Superior temporal gyrus (tissue), 1 donor: ENCODE measurements at regions not wholly inside any gene's neighbourhood (a gene's known extent, or its start where the extent isn't known, plus 50 kb on each side); places are given as distances from the start of the nearest gene placed in this dataset.

Experiments
- DNase-seq: peaks from one replicate; pipeline ENCODE4 v3.0.0-alpha.2; 2016; ENCODE audit errors: extremely low spot score

- DNase-seq: no peak
These were observed 66.0 kb upstream of the HAAO start for GRCh38 chr2:42858140-42859005.

DNA sequence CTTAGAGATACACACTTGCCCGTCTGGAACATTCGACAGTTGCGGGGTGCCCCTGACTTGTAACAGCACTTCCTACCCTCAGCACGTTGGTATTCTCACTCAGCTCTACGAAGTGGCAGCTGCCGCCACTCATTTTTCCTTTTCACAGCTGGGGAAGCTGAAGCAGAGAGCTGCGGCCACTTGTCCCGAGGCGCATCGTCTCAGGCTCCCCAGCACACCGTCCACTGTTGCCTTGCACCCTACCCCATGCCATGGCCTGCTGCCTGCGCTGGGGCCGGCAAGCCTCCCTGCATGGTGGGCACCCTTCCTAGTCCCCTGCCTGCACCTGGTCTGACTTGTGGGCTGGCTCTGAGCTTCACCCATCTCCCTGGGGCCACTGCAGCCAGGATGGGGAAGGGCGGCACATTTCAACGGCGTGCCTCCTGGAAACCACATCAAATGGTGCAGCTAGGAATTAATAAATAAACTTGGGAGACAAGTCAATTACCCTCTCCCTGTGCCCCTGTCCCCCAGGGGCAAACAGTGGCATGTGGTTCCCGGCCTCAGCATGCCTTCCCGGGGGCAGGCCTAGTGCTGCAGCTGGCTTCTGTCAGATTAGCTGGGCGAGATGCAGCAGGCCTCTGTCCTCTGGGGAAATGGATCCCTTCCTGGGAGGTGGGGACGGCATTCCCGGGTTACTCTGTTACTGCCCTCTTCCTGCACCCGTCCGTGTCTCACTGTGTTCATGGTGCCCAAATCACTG is 64.7 kb upstream of the HAAO start:
- no peak for DNase-seq

GRCh38 chr2:42856106-42856860 is 63.9 kb upstream of the HAAO start:
- no peak for DNase-seq

DNA sequence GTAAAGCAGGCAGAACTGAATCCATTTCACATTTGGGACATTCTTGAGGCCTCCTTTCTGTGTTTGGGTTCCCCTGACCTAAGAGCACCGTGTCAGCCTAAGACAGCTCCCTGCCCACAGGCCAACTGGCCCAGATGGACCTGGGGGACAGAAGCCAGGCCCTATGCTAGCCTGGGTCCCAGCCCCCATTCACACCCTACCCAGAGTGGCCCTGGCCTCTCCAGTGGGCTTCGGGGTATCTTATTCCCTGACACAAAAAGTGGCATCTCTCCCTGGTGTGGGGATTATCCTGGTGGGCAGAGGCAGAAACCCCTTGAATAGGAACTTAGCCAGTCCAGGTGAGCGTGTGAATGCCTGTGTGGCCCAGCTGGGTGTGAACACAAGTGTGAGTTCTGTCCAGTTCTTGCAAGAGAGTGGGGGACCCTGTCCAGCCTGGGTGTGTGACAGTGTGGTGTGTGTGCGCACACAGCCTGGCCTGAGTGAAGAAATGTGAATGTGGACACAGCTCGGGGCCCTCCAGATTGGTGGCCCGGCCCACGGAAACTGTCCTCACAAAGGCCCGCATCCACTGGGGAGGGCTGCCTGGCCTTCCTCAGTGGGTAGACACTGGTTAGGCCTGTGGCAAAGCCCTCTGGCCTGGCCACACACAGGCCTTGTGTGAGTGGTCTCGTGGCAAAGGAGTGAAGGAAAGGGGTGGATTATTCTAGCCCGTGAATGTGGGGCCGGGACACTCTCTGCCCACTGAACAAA is 63.0 kb upstream of the HAAO start:
- DNase-seq: no peak

- no peak for DNase-seq
These were observed 61.9 kb upstream of the HAAO start for GRCh38 chr2:42854207-42854818.

DNA sequence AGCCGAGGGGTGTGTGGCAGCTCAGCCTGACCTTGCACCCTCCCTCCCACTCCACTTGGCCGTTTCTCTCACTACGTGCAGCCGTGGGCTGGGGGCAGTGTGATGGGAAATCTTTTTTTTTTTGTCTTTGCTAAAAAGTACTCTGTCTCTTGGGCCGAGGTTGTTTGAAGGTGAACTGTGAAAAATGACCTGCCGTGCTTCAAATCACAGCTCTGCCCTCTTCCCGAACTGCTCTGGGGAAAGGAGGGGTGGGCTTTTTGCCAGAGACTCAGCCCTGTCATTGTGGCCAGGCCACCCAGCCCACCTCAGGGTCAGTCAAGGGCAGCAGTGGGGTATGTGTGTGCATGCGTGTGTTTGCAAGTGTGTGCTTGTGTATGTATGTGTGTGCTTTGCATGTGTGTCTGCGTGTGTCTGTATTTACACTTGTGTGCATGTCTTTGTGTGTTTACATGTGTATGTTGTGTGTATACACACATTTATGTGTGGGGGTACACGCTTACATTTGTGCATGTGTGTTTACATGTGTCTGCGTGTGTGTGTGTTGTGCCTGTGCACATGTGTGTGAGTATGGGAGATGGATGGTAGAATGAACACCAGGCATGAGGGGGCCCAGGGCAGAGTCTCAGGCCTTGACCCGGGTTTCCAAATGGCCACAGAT is 61.3 kb upstream of the HAAO start:
- no peak for DNase-seq

- no peak for DNase-seq
These were observed 60.4 kb upstream of the HAAO start for GRCh38 chr2:42852798-42853197.

- DNase-seq: no peak
These were observed 59.4 kb upstream of the HAAO start for GRCh38 chr2:42851740-42852250.

DNA sequence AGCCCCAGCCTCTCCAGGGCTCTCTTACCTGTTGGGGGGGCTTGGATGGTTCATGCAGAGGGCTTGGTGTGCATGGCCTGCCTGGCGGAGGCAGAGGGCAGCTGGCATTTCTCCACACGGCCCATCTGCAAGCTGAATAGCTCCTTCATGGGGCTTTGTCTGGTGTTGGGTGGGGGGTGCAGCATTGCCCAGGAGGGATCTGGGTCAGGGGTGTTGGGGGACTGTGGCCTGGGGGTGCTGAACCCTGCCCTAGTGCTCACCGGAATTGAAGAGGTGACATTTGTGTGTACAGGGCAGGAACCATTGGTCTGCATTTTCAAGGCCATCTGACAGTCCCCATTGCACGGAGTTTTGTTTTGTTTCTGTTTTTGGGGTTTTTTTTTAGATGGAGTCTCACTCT is 58.8 kb upstream of the HAAO start:
- DNase-seq: no peak

DNA sequence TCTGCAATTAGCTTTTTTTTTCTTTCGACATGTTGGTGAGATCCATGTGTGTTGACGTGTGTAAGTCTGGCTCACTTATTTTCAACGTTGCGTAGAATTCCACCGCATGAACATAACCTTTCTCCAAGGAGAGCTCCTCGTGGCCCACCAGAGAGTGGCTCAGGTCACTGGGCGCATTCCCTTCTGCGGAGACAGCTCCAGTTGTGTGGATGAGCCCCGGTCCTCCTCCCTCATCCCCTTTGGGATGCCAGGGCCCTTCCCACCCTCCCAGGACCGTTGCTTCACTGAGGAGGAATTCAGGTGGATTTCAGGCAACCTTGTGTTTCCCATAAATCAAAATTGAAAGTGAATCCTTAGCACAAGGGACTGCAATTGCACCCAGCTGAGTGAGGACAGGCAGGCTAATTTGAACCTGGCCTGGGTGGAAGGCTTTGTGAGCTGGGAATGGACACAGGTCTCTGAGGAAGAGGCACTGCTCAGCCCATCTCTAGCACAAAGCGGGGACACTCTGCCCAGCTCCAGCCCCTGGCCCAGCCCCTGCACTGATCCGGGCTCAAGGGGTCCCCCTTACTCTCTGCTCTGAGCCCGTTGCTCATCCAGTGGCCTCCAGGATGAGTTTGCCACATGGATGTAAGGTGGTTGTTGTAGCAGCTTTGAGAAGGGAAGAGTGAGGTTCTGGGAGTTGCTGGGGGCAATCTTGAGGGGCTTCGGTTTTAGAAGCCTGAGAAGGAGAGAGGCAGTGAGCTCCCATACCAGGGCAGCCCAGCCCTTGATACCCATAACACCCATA is 57.8 kb upstream of the HAAO start:
- DNase-seq: no peak

DNA sequence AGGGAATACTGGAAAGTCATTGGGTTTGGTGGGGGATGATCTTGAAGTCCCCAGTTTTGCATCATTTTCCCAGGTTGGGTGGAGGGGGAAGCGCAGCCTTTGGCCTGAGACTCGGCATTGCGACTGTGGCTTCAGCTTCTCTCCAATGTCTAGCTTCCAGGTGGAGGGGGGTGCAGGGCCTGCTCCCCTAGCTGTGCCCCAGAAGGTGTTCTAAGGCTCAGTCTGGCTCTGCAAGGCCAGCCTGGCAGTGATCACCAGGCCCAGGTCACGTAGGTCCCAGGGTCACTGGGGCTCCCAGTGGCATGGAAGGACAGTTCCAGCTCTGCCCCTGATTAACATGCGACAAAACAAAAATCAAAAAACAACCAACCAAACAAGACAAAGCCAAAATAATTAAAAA is 56.9 kb upstream of the HAAO start:
- no peak for DNase-seq

DNA sequence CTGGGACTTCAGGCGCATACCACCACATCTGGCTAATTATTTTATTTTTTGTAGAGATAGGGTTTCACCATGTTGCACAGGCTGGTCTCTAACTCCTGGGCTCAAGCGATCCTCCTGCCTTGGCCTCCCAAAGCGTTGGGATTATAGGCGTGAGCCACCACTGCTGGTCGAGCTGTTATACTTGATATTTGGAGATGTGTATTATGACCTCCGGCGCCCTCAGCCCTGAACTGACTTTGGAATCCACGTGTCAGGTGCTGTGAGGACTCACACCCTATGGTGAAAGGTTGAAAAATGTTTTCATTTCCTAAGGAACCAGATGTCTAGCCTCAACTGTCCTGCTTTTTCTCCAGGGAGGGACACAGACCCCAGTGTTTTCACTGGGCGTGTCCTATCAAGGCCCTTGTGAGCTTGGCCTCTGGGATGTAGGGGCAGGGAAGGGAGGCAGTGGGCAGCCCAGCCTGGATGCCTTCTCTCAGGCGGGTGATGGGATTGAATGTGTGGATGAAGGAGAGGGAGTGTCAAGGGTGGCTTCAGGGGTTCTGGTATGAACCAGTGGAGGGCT is 56.4 kb upstream of the HAAO start:
- no peak for DNase-seq

- DNase-seq: no peak
These were observed 55.9 kb upstream of the HAAO start for GRCh38 chr2:42848265-42848664.

- DNase-seq: no peak
These were observed 55.3 kb upstream of the HAAO start for GRCh38 chr2:42847596-42848151.

GRCh38 chr2:42846932-42847595 is 54.7 kb upstream of the HAAO start:
- DNase-seq: no peak

DNA sequence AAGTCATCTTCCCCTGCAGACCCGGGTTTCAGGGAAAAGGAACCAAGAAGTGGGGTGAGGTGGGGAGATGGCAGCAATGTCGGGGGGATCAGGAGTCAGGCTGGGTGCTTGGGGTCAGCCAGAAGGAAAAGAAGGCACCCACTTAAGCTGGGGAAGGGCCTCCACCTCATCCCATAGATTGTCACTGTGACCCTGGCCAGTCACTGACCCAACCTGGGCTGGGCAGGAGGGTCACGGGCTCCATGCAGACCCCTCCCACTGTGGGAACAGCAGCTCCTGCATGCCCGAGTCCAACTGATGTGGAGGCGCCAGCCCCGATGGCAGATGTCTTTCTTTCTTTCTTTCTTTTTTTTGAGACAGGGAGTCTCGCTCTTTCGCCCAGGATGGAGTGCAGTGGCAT is 53.6 kb upstream of the HAAO start:
- DNase-seq: no peak

- DNase-seq: peak; percentile 22
These were observed 52.8 kb upstream of the HAAO start for GRCh38 chr2:42844901-42845821.
